HUES64 (cell line): ENCODE measurements at regions not wholly inside any gene's neighbourhood (a gene's known extent, or its start where the extent isn't known, plus 50 kb on each side); places are given as distances from the start of the nearest gene placed in this dataset.

Source experiments
- H3K27ac ChIP-seq: 2 replicates; pipeline ENCODE4 v1.7.0; 2013; ENCODE audit warnings: low read depth, low read length, inconsistent platforms
- H3K27me3 ChIP-seq: 2 replicates; pipeline ENCODE4 v1.6.1; 2013; ENCODE audit warnings: mild to moderate bottlenecking, low read length; ENCODE audit not compliant: insufficient read depth
- H3K36me3 ChIP-seq: 2 replicates; pipeline ENCODE4 v1.6.1; 2013; ENCODE audit warnings: mild to moderate bottlenecking, low read length; ENCODE audit not compliant: insufficient read depth
- H3K4me1 ChIP-seq: 2 replicates; pipeline ENCODE4 v1.6.1; 2013; ENCODE audit warnings: mild to moderate bottlenecking, low read length, moderate library complexity; ENCODE audit not compliant: insufficient read depth
- H3K4me3 ChIP-seq: 2 replicates; pipeline ENCODE4 v1.5.1; 2013; ENCODE audit warnings: mild to moderate bottlenecking, low read length, moderate library complexity
- H3K9ac ChIP-seq: 2 replicates; pipeline ENCODE4 v1.6.1; 2013; ENCODE audit warnings: mild to moderate bottlenecking, low read depth, low read length
- H3K9me3 ChIP-seq: 2 replicates; pipeline ENCODE4 v1.6.1; 2013; ENCODE audit warnings: low read depth, low read length; ENCODE audit not compliant: insufficient read depth
- WGBS: fragments of 150-250, 120-280 bp; methylation state at CpG from one replicate; pipeline ENCODE4 v1.1.7; 2013; ENCODE audit warnings: missing lambda C conversion rate; 5-methylcytosine and 5-hydroxymethylcytosine counted together

DNA sequence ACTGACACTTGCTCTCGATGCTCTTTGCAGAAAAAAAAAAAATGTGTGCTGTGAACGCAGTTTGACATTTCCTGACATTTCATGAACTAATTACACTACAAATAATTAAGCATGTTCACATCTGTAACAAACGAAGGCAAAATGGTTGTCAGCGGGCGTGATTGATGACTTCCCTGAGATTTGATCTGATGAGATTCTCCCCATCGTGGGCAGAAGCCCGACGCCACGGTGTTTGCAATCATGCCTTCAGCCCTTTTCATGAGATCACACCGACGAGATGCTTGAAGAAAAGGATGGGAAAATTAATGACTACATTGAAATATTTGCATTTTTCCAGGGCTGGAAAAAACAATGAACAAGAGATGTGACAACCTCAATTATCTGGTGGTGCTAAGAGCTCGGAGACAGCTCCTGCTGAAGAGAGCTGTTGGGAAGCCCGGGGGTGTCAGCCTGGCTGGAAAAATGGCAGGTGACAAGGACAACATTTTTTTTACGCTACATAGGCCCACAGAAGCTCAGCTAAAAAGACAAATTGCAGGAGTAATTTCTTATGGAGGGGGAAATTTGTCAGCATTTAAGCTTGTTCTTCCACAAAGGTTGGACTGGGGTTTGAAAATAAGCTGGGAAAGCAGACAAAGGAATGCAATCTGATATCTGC is 259.4 kb upstream of the IRX3 start:
- Histone ChIP-seq H3K27me3 (no peaks in the 10 kb centered on the region), H3K36me3 (no peaks in the 10 kb centered on the region), H3K4me3 (no peak overlapping the region), H3K27ac (no peak overlapping the region), H3K9me3 (no peaks in the 10 kb centered on the region), H3K9ac (no peak overlapping the region), H3K4me1 (no peaks in the 10 kb centered on the region)
- WGBS = 92% methylated on average over 14 of the region's 14 CpGs

GRCh38 chr16:54544553-54545180 is 258.1 kb upstream of the IRX3 start:
- H3K9ac ChIP-seq = no peak overlapping the region
- no peaks in the 10 kb centered on the region for H3K27me3 ChIP-seq
- H3K4me1 ChIP-seq = no peaks in the 10 kb centered on the region
- no peak overlapping the region for H3K4me3 ChIP-seq
- WGBS = 83% methylated on average over 7 of the region's 7 CpGs
- H3K9me3 ChIP-seq = no peaks in the 10 kb centered on the region
- no peaks in the 10 kb centered on the region for H3K36me3 ChIP-seq
- no peak overlapping the region for H3K27ac ChIP-seq

GRCh38 chr16:54542805-54543505 is 256.4 kb upstream of the IRX3 start:
- no peaks in the 10 kb centered on the region for H3K27me3 ChIP-seq
- WGBS = 94% methylated on average over 11 of the region's 13 CpGs

GRCh38 chr16:54540525-54541180 is 254.1 kb upstream of the IRX3 start:
- H3K9ac ChIP-seq = no peak overlapping the region
- H3K4me1 ChIP-seq = no peaks in the 10 kb centered on the region
- 96% methylated on average over 15 of the region's 15 CpGs for WGBS
- H3K9me3 ChIP-seq = no peaks in the 10 kb centered on the region
- H3K36me3 ChIP-seq = no peaks in the 10 kb centered on the region
- no peaks in the 10 kb centered on the region for H3K27me3 ChIP-seq
- H3K4me3 ChIP-seq = no peak overlapping the region
- no peak overlapping the region for H3K27ac ChIP-seq

More at GRCh38 chr16:54542805-54543505, 256.4 kb upstream of the IRX3 start:
- no peak overlapping the region for H3K9ac ChIP-seq
- no peaks in the 10 kb centered on the region for H3K36me3 ChIP-seq
- no peak overlapping the region for H3K4me3 ChIP-seq
- H3K4me1 ChIP-seq = no peaks in the 10 kb centered on the region
- H3K27ac ChIP-seq = no peak overlapping the region
- no peaks in the 10 kb centered on the region for H3K9me3 ChIP-seq

DNA sequence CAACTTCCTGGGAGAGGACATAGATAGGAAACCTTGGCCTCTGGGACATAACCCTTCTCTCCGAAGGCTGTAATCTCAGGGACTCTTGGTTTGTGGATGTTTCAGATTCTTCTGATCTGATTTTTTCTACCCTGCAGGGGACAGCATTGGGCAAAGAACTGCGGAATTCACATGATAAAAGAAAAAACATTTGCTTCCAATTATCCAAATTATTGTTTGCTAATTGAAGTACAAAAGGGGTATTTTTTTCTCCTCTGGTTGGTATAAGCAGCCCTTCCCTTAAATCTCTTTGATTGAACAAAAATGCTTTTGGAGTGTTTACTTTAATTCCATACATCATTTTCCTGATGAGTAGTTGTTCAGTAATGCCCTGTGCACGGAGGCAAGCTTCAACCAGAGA is 251.7 kb upstream of the IRX3 start:
- 80% methylated on average over 2 of the region's 3 CpGs for WGBS
- H3K4me1 ChIP-seq = no peaks in the 10 kb centered on the region

DNA sequence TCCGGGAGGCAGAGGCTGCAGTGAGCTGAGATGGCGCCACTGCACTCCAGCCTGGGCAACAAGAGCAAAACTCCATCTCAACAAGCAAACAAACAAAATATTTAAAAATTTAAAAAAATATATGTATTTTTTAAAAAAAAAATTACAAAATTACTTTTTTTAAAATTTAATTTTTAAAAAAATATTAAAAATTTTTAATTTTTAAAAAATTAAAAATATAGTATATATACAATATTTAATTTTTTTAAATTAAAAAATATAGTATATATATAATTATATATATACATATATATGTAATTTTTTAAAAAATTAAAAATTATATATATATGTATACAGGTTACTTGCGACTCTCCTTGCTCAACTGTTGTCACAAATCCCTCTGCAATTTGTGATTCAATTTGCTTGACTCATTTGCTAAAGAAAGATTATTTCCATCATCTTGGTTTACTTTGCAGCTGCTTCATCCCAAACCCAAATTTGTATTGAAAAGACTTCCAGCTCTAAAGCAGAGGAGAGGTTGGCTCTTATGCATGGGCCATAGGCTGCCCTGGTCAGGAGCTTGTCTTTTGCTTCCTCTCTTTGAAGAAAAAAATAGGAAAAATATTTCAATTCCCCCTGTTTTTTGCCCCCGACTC is 247.4 kb upstream of the IRX3 start:
- Histone ChIP-seq H3K36me3 (no peaks in the 10 kb centered on the region), H3K27me3 (no peaks in the 10 kb centered on the region), H3K27ac (no peak overlapping the region), H3K4me1 (no peaks in the 10 kb centered on the region), H3K9ac (no peak overlapping the region), H3K9me3 (no peaks in the 10 kb centered on the region), H3K4me3 (no peak overlapping the region)
- 98% methylated on average over 4 of the region's 4 CpGs for WGBS

More for the DNA sequence above, 251.7 kb upstream of the IRX3 start:
- H3K9ac ChIP-seq = no peak overlapping the region
- no peaks in the 10 kb centered on the region for H3K27me3 ChIP-seq
- H3K36me3 ChIP-seq = no peaks in the 10 kb centered on the region
- no peak overlapping the region for H3K27ac ChIP-seq
- no peaks in the 10 kb centered on the region for H3K9me3 ChIP-seq
- no peak overlapping the region for H3K4me3 ChIP-seq

DNA sequence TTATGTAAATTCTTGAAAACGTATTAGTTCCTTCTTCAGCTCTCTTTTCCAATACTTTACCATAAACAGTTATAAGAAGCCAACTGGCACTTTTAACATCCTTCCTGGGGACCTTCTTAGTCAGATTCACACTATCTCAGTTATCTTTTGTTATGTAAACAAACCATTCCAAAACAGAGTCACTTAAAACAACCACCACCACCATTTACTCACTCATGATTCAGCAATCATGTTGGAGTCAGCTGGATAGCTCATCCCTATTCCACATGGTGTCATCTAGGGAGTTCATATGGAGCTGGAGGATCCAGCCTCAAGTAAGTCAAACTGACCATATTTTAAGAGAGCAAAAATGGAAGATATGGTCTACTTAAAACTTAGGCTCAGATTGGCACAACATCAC is 240.3 kb upstream of the IRX3 start:
- 75% methylated on average over 1 of the region's 1 CpG for WGBS
- Histone ChIP-seq H3K9ac (no peak overlapping the region), H3K27me3 (no peaks in the 10 kb centered on the region), H3K4me3 (no peak overlapping the region), H3K4me1 (0 out of 2 replicates have a peak, but pooled peaks cover 4% of the 10 kb centered on the region), H3K27ac (no peak overlapping the region), H3K36me3 (no peaks in the 10 kb centered on the region), H3K9me3 (peaks cover 11% of the 10 kb centered on the region)

GRCh38 chr16:54526087-54526486 is 239.5 kb upstream of the IRX3 start:
- Histone ChIP-seq H3K27ac (no peak overlapping the region), H3K27me3 (no peaks in the 10 kb centered on the region), H3K36me3 (no peaks in the 10 kb centered on the region), H3K4me3 (no peak overlapping the region), H3K9me3 (peaks cover 11% of the 10 kb centered on the region), H3K9ac (no peak overlapping the region), H3K4me1 (0 out of 2 replicates have a peak, but pooled peaks cover 4% of the 10 kb centered on the region)
- WGBS = 88% methylated on average over 1 of the region's 1 CpG

DNA sequence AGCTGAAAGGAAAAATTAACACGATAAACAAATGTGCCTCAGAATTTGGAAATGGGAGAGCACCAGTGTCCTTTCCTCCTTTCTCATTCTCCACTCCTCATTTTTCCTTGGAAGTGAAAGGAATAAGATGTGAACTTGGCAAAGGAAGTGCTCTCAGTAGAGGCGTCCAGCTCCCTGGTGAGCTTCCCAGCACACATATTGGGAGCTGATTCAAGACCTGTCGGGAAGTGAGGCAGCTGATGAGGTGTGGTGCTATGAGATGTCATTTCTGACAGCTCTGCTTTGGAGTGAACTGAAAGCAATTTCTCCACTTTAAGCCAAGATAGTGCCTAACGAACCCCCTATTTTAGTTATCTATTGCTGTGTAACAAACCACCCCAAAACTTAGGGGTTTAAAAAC is 238.5 kb upstream of the IRX3 start:
- Histone ChIP-seq H3K4me1 (0 out of 2 replicates have a peak, but pooled peaks cover 4% of the 10 kb centered on the region), H3K4me3 (no peak overlapping the region), H3K27ac (no peak overlapping the region), H3K9me3 (peaks cover 11% of the 10 kb centered on the region), H3K36me3 (no peaks in the 10 kb centered on the region), H3K9ac (no peak overlapping the region), H3K27me3 (no peaks in the 10 kb centered on the region)
- 92% methylated on average over 4 of the region's 4 CpGs for WGBS

DNA sequence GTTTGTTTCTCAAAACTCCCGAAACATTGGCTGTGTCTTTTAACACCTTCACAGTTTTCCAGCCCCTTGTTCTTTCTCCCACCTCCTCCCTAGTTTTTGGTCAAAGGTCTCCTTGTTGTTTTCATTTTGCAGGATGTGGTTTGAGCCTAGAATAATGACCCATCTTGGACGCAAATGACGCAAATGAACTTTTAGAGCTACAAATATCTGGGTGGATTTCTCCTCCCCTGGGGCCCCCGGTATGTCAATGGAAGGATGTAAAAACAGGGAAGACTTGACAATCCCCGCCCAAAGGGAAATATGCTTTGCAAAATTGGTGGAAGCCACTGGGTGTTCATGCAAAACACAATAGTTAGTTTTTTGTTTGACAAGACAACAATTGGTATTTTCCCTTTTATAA is 236.0 kb upstream of the IRX3 start:
- H3K4me3 ChIP-seq = no peak overlapping the region
- WGBS = 95% methylated on average over 5 of the region's 5 CpGs
- H3K27ac ChIP-seq = no peak overlapping the region

More for the DNA sequence above, 236.0 kb upstream of the IRX3 start:
- no peaks in the 10 kb centered on the region for H3K27me3 ChIP-seq
- peaks cover 11% of the 10 kb centered on the region for H3K9me3 ChIP-seq
- 0 out of 2 replicates have a peak, but pooled peaks cover 4% of the 10 kb centered on the region for H3K4me1 ChIP-seq
- no peak overlapping the region for H3K9ac ChIP-seq
- no peaks in the 10 kb centered on the region for H3K36me3 ChIP-seq
